ENCODE measurements at regions not wholly inside any gene's neighbourhood (a gene's known extent, or its start where the extent isn't known, plus 50 kb on each side); places are given as distances from the start of the nearest gene placed in this dataset.

GRCh38 chr21:43297391-43297981 is 128.7 kb downstream of the CRYAA start:
- Mint-ChIP-seq H3K27me3 (ENCODE audit: unreplicated experiment) (peaks cover 9% of the 10 kb centered on the region), H3K4me1 (ENCODE audit: low read depth, unreplicated experiment) (no peaks in the 10 kb centered on the region), H3K27ac (ENCODE audit: unreplicated experiment) (no peak overlapping the region), H3K4me3 (ENCODE audit: low read depth, unreplicated experiment) (no peak overlapping the region), H3K9me3 (ENCODE audit: low read depth, unreplicated experiment) (peaks cover 6% of the 10 kb centered on the region), H3K36me3 (ENCODE audit: insufficient read depth, unreplicated experiment) (no peaks in the 10 kb centered on the region)
- intact Hi-C loops (cut with micrococcal nuclease; ENCODE audit: unreplicated experiment) = no loop called here
- no peak for TF ChIP-seq CTCF (IDR thresholded peaks at IDR 0.05; ENCODE audit: unreplicated experiment)
- CTCF ChIA-PET = no interaction called here
- no TSS peak for BruUV-seq (replicated peaks)
- no peak for DNase-seq

DNA sequence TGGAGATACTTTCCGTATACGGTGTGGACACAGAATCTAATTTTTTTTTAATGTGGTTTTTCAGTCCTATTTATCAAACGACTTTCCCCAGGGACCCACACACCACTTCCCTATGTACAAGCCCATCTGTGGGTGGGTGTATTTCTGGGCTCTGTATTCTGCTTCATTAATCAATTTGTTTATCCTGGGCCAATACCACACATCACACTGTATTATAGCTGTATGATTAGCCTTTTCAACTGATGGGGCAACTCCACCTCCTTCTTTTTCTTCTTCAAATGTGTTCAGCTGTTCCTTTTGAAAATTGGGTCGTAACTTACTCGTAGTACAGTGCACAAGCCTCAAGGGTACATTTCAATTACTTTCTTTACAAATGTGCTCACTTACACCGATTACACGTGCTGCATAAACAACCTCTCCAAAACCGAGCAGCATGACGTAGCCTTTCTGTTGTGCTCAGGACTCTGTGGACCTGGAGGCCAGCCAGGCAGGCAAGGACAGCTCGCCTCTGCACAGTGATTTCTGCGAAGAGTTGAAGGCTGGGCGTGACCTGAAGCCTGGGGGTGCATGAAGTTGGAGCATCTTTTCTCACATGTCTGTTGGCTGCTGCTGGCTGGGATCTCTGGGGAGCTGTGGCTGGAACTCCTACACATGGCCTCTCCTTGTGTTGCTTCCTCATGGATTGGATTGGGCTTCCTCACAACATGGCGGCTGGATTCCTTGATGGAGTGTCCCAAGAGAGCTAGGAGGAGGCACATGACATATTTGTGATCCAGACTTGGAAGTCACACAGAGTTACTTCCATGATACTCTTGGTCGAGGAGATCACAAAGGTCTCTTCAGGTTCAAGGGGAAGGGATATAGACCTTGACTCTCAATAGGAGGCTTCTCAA is 126.5 kb downstream of the CRYAA start:
- CTCF ChIA-PET = no interaction called here
- no TSS peak for BruUV-seq (replicated peaks)
- no peaks in the 10 kb centered on the region for H3K4me1 Mint-ChIP-seq (ENCODE audit: low read depth, unreplicated experiment)
- peaks cover 9% of the 10 kb centered on the region for H3K27me3 Mint-ChIP-seq (ENCODE audit: unreplicated experiment)
- no peaks in the 10 kb centered on the region for H3K36me3 Mint-ChIP-seq (ENCODE audit: insufficient read depth, unreplicated experiment)
- H3K9me3 Mint-ChIP-seq (ENCODE audit: low read depth, unreplicated experiment) = peaks cover 6% of the 10 kb centered on the region
- no peak for TF ChIP-seq CTCF (IDR thresholded peaks at IDR 0.05; ENCODE audit: unreplicated experiment)
- intact Hi-C loops (cut with micrococcal nuclease; ENCODE audit: unreplicated experiment) = no loop called here
- H3K4me3 Mint-ChIP-seq (ENCODE audit: low read depth, unreplicated experiment) = no peak overlapping the region
- DNase-seq = no peak
- H3K27ac Mint-ChIP-seq (ENCODE audit: unreplicated experiment) = no peak overlapping the region

- intact Hi-C loops (cut with micrococcal nuclease; ENCODE audit: unreplicated experiment) = no loop called here
- TF ChIP-seq CTCF (IDR thresholded peaks at IDR 0.05; ENCODE audit: unreplicated experiment) = no peak
- Mint-ChIP-seq H3K9me3 (ENCODE audit: low read depth, unreplicated experiment) (peaks cover 6% of the 10 kb centered on the region), H3K4me1 (ENCODE audit: low read depth, unreplicated experiment) (no peaks in the 10 kb centered on the region), H3K36me3 (ENCODE audit: insufficient read depth, unreplicated experiment) (no peaks in the 10 kb centered on the region), H3K27ac (ENCODE audit: unreplicated experiment) (no peak overlapping the region), H3K27me3 (ENCODE audit: unreplicated experiment) (peaks cover 9% of the 10 kb centered on the region), H3K4me3 (ENCODE audit: low read depth, unreplicated experiment) (no peak overlapping the region)
- no peak for DNase-seq
- CTCF ChIA-PET = no interaction called here
- no TSS peak for BruUV-seq (replicated peaks)
Observed at GRCh38 chr21:43294194-43294902, 125.5 kb downstream of the CRYAA start.

DNA sequence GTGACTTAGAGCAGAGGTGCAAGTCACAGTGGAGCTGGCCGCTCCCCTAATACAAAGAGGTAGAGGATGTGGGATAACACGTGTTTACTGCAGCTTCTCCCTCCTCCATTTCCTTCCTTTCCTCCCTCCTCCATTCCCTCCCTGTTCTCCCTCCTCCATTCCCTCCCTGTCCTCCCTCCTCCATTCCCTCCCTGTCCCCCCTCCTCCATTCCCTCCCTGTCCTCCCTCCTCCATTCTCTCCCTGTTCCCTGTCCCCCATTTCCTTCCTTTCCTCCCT is 124.0 kb downstream of the CRYAA start:
- no peak for DNase-seq
- no TSS peak for BruUV-seq (replicated peaks)
- no peak for TF ChIP-seq CTCF (IDR thresholded peaks at IDR 0.05; ENCODE audit: unreplicated experiment)
- H3K36me3 Mint-ChIP-seq (ENCODE audit: insufficient read depth, unreplicated experiment) = no peaks in the 10 kb centered on the region
- H3K27ac Mint-ChIP-seq (ENCODE audit: unreplicated experiment) = no peak overlapping the region
- H3K4me1 Mint-ChIP-seq (ENCODE audit: low read depth, unreplicated experiment) = peaks cover 8% of the 10 kb centered on the region
- intact Hi-C loops (cut with micrococcal nuclease; ENCODE audit: unreplicated experiment) = no loop called here
- H3K9me3 Mint-ChIP-seq (ENCODE audit: low read depth, unreplicated experiment) = peaks cover 6% of the 10 kb centered on the region
- peaks cover 9% of the 10 kb centered on the region for H3K27me3 Mint-ChIP-seq (ENCODE audit: unreplicated experiment)
- CTCF ChIA-PET = no interaction called here
- H3K4me3 Mint-ChIP-seq (ENCODE audit: low read depth, unreplicated experiment) = no peak overlapping the region

Measured in Calu3 (cell line).